ENCODE measurements at regions not wholly inside any gene's neighbourhood (a gene's known extent, or its start where the extent isn't known, plus 50 kb on each side); places are given as distances from the start of the nearest gene placed in this dataset.

DNA sequence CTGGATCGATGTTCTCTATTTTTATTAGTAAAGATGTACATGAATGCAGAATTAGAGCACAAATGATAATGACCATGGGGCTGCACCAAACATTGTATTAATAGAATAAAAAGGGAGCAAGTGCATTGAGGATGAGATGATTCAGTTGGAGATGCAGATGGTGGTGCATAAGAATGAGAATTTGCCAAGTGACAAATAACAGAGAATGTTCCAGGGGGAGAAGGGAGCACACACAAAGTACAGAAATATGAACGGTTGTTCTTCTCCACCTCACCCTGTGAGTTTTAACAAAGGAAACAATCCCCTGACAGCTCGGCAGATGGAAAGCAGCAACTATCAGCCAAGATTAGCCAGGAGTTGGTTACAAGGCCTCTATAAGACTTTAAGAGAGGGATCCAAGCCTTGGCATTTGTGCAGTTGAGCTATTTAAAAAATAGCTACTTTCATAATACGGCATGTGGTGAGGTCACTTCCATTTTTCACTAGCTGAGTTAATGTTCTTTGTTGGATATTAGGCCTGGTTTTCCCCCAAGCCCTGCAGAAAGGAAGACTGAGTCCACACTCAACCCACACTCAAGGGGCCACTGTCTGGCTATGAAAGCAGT is 462.5 kb downstream of the TNS3 start:
- WGBS, 2 donors = 73 to 85% methylated on average over 4 of the region's 4 CpGs
- no peak for DNase-seq (ENCODE audit: low spot score in 2 of 2)
- H3K4me3 ChIP-seq (ENCODE audit: low read depth, poor library complexity, severe bottlenecking) = no peak overlapping the region
- intact Hi-C loops (cut with DNase I; ENCODE audit: low total_unique reads) = loop anchor here (10.0 kb wide), 1 partner anchor 125 kb away; no protein-coding TSS in a partner anchor
- TF ChIP-seq POLR2A (IDR thresholded peaks at IDR 0.05) = no peak
- TF ChIP-seq, protein P1, sequence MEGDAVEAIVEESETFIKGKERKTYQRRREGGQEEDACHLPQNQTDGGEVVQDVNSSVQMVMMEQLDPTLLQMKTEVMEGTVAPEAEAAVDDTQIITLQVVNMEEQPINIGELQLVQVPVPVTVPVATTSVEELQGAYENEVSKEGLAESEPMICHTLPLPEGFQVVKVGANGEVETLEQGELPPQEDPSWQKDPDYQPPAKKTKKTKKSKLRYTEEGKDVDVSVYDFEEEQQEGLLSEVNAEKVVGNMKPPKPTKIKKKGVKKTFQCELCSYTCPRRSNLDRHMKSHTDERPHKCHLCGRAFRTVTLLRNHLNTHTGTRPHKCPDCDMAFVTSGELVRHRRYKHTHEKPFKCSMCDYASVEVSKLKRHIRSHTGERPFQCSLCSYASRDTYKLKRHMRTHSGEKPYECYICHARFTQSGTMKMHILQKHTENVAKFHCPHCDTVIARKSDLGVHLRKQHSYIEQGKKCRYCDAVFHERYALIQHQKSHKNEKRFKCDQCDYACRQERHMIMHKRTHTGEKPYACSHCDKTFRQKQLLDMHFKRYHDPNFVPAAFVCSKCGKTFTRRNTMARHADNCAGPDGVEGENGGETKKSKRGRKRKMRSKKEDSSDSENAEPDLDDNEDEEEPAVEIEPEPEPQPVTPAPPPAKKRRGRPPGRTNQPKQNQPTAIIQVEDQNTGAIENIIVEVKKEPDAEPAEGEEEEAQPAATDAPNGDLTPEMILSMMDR (IDR thresholded peaks at IDR 0.05) = no peak

DNA sequence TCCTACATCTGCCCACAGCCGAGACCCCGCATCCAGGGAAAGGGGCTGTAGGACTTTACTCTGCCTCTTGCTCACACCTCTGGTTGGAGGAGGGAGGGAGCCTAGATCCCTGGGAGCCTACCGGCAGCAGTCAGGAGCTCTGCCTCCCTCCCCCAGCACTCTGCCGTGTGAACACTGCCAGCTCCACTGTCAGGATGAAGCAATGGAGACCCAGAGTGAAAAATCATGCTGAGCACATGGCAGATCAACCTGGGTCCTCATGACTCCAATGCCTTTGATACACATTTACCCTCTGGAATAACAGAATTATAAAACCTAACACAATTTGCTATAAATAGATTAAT is 477.7 kb downstream of the TNS3 start:
- intact Hi-C loops (cut with DNase I; ENCODE audit: low total_unique reads) = no loop called here
- DNase-seq (ENCODE audit: low spot score in 2 of 2) = no peak
- TF ChIP-seq, protein P1 (IDR thresholded peaks at IDR 0.05) = no peak
- TF ChIP-seq POLR2A (IDR thresholded peaks at IDR 0.05) = no peak
- H3K4me3 ChIP-seq (ENCODE audit: low read depth, poor library complexity, severe bottlenecking) = no peak overlapping the region
- WGBS, 2 donors = 64 to 74% methylated on average over 4 of the region's 4 CpGs

DNA sequence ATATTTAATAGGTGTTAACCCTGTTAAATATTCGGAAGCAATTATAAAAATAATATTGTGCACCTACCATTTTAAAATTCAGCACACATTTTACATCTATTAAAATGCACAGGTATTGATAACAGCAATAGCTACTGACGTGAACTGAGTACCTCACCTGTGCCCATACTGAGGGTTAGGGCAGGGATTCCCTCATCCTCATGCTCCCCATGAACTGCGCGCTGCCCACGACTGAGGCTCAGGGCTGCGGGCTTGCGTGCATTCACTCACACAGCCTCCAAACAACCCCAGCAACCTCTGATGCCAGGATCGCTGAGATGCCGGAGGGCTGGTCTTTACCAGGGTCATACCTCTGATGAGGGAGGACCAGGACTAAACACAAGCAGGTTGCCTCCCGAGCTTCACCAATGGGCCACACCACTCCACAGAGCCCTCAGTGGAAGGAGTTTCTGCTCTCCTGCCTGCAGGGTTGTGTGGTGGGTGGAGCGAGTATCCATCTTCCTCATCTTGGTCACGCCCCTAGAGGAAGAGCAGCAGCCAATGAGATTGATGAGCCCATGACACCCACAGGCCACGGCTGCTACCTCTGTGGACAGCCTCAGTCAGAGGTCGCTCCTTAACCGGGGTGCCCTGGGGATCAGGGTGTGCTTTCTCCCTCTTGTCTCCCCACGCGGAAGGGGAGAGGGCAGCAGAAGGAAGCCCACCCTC is 478.3 kb downstream of the TNS3 start:
- TF ChIP-seq POLR2A (IDR thresholded peaks at IDR 0.05) = no peak
- TF ChIP-seq, protein P1 (IDR thresholded peaks at IDR 0.05) = no peak
- no peak overlapping the region for H3K4me3 ChIP-seq (ENCODE audit: low read depth, poor library complexity, severe bottlenecking)
- DNase-seq (ENCODE audit: low spot score in 2 of 2) = no peak
- 95 to 97% methylated on average over 16 to 17 of the region's 17 CpGs for WGBS, 2 donors
- intact Hi-C loops (cut with DNase I; ENCODE audit: low total_unique reads) = no loop called here

DNA sequence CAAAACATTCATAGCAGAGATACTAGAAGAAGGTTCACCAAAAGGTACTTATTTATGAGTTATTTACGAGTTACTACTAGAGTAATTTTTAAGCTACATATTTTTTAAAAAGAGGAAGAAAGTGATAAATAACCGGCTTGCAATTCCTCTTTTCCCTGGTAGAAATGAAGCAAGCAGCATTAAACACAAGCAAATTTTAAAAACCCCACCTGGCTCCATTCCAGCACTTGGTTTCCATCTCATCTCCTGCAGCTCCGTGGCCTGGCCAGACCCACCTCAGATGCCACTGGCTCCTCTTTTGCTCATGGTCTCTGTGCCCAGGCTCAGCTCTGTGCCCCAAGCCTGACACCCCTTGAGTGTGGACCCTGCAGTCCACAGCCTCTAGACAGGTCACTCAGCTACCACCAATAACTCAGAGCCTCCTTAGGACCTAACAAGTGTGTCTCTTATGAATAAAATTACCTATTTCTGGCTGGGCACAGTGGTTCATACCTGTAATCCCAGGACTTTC is 479.5 kb downstream of the TNS3 start:
- H3K4me3 ChIP-seq (ENCODE audit: low read depth, poor library complexity, severe bottlenecking) = no peak overlapping the region
- intact Hi-C loops (cut with DNase I; ENCODE audit: low total_unique reads) = no loop called here
- WGBS, 2 donors = 55 to 56% methylated on average over 3 of the region's 3 CpGs
- DNase-seq (ENCODE audit: low spot score in 2 of 2) = no peak
- TF ChIP-seq POLR2A (IDR thresholded peaks at IDR 0.05) = no peak
- TF ChIP-seq, protein P1 (IDR thresholded peaks at IDR 0.05) = no peak

DNA sequence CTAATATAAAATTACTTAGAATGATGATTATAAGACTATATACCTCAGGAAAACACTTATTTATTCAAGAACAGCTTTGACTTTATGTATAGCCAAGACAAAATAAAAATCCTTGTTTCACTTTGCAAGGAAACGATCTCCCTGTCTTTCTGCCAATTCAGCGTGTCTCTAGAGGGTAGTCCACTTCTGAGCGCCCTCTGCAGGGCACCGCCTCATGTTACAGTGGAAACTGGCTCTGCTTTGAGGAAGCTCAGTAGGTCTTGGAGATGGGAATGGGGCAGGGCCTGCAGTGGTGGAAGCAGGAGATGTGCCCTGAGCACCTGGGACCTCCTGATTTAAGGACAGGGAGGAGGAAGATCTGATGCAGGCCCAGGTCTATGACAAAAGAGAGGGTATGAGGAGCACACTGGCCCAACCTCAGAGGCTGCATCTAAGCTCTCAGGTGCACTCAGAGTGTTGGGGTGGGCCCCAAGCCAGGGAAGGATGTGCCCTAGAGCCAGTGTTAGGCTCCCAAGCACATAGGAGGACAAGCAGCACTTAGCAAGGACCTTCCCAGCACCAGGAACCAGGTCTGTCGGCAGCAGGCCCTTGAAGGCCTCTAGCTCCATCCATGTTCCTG is 481.0 kb downstream of the TNS3 start:
- TF ChIP-seq, protein P1 (IDR thresholded peaks at IDR 0.05) = no peak
- TF ChIP-seq POLR2A (IDR thresholded peaks at IDR 0.05) = no peak
- DNase-seq (ENCODE audit: low spot score in 2 of 2) = peak in 1 of 2 donors; percentile 28
- 37 to 51% methylated on average over 5 of the region's 5 CpGs for whole genome bisulfite sequencing, 2 donors
- intact Hi-C loops (cut with DNase I; ENCODE audit: low total_unique reads) = no loop called here
- no peak overlapping the region for H3K4me3 ChIP-seq (ENCODE audit: low read depth, poor library complexity, severe bottlenecking)
